ENCODE measurements at regions not wholly inside any gene's neighbourhood (a gene's known extent, or its start where the extent isn't known, plus 50 kb on each side); places are given as distances from the start of the nearest gene placed in this dataset.

DNA sequence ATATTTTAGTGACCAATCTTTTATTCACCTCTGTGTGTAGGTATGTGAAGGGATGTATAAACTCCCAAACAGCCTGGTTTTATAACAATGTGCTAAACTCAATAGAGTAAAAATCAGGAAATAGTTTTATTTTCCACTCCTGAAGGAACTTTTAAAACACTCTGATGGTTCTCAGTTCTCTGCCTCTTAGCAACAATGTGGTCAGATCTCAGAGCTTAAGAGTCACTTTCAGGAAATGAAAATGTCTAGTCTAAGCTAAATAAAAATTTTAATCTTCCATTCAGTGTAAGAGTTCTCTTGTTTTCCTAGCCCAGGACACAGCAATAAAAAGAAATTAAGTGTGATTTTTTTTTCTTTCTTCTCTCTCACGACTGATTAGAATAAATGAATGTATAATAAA, 718.0 kb downstream of the C12orf50 start:
- no peak for TF ChIP-seq POLR2AphosphoS5 (IDR thresholded peaks at IDR 0.05; ENCODE audit: low read depth, low read length)
- no peak for TF ChIP-seq POLR2A (IDR thresholded peaks at IDR 0.05; ENCODE audit: low read depth, low read length)
- no peak for TF ChIP-seq TAF1 (IDR thresholded peaks at IDR 0.05; ENCODE audit: low read depth, low read length)

All from GM12891 (cell line).